Ovary (tissue), 3 donors: ENCODE measurements at regions not wholly inside any gene's neighbourhood (a gene's known extent, or its start where the extent isn't known, plus 50 kb on each side); places are given as distances from the start of the nearest gene placed in this dataset.

Experiments used
- CTCF ChIP-seq, 3 donors: fragments of 450-650 bp in 2 of 3; fragments of 200-600 bp in 1 of 3; IDR thresholded peaks; one replicate each; pipeline versions ENCODE4 v1.5.1 to v1.8.0; 2016 to 2022; ENCODE audit warnings: antibody characterized with exemption in 3 of 3, mild to moderate bottlenecking in 1 of 3
- EP300 ChIP-seq: sonication (generic); formaldehyde crosslinking; IDR thresholded peaks from one replicate; pipeline ENCODE4 v1.6.1; 2017; ENCODE audit warnings: antibody characterized with exemption
- POLR2A ChIP-seq: fragments of 450-650 bp; IDR thresholded peaks from one replicate; pipeline ENCODE4 v1.6.1; 2017; ENCODE audit warnings: antibody characterized with exemption, mild to moderate bottlenecking, moderate library complexity
- donor health status: DM: no; HTN: no; CAD: no.

GRCh38 chr5:126065061-126065460, 358.1 kb upstream of the GRAMD2B start:
- TF ChIP-seq CTCF (IDR thresholded peaks at IDR 0.05) (no peak), POLR2A (no peak), EP300 (no peak)
